ENCODE measurements at regions not wholly inside any gene's neighbourhood (a gene's known extent, or its start where the extent isn't known, plus 50 kb on each side); places are given as distances from the start of the nearest gene placed in this dataset.

DNA sequence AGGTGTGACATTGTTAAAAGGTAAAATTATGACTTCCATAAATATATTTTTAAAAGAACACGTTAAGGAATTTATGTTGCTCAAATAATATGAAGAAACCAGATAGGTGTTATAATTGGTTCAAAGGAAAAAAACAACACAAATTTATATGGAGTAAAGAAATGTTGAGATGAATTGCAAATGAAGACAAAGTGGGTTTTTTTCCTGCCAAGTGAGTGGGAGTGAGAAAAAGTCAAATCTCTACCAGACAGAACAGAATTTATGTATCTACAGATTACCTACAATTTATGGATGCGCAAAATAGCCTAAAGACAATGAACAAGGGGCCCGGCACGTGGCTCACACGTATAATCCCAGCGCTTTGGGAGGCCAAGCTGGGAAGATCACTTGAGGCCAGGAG lies 159.7 kb upstream of the SLC1A4 start:
- peaks cover 0 to 15% of the 10 kb centered on the region in 2 experiments; a peak in 2 of 4 replicates for H3K4me1 ChIP-seq (ENCODE audit: control insufficient read depth in 1 of 2, insufficient read depth in 2 of 2, low read depth in 1 of 2, low read length in 1 of 2)
- no peak overlapping the region for H3K4me2 ChIP-seq
- CTCF ChIA-PET = interaction anchor here (0.7 to 2.1 kb wide), 4 partner anchors 11 to 183 kb away, joined by 3 to 7 read pairs (median 4); no protein-coding TSS in a partner anchor
- H2AFZ ChIP-seq (ENCODE audit: low read depth) = no peak overlapping the region
- H3K4me3 ChIP-seq (ENCODE audit: low read depth in 2 of 2, low read length in 1 of 2) = no peak overlapping the region
- 91% methylated on average over 6 of the region's 6 CpGs for WGBS (ENCODE audit: low lambda C conversion rate)
- peaks cover 11% of the 10 kb centered on the region for H3F3A ChIP-seq (replicated peaks; ENCODE audit: insufficient read depth)
- TF ChIP-seq FOSL2 (IDR thresholded peaks at IDR 0.05; ENCODE audit: borderline replicate concordance, low read depth) = no peak
- TF ChIP-seq GABPA (IDR thresholded peaks at IDR 0.05; ENCODE audit: low read depth) = no peak
- TF ChIP-seq, protein P1, sequence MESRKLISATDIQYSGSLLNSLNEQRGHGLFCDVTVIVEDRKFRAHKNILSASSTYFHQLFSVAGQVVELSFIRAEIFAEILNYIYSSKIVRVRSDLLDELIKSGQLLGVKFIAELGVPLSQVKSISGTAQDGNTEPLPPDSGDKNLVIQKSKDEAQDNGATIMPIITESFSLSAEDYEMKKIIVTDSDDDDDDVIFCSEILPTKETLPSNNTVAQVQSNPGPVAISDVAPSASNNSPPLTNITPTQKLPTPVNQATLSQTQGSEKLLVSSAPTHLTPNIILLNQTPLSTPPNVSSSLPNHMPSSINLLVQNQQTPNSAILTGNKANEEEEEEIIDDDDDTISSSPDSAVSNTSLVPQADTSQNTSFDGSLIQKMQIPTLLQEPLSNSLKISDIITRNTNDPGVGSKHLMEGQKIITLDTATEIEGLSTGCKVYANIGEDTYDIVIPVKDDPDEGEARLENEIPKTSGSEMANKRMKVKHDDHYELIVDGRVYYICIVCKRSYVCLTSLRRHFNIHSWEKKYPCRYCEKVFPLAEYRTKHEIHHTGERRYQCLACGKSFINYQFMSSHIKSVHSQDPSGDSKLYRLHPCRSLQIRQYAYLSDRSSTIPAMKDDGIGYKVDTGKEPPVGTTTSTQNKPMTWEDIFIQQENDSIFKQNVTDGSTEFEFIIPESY (IDR thresholded peaks at IDR 0.05; ENCODE audit: borderline replicate concordance, low read depth) = no peak
- TF ChIP-seq, protein P2, sequence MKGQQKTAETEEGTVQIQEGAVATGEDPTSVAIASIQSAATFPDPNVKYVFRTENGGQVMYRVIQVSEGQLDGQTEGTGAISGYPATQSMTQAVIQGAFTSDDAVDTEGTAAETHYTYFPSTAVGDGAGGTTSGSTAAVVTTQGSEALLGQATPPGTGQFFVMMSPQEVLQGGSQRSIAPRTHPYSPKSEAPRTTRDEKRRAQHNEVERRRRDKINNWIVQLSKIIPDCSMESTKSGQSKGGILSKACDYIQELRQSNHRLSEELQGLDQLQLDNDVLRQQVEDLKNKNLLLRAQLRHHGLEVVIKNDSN (IDR thresholded peaks at IDR 0.05; ENCODE audit: borderline replicate concordance, low read depth) = no peak
- TF ChIP-seq, protein P3, sequence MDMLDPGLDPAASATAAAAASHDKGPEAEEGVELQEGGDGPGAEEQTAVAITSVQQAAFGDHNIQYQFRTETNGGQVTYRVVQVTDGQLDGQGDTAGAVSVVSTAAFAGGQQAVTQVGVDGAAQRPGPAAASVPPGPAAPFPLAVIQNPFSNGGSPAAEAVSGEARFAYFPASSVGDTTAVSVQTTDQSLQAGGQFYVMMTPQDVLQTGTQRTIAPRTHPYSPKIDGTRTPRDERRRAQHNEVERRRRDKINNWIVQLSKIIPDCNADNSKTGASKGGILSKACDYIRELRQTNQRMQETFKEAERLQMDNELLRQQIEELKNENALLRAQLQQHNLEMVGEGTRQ (IDR thresholded peaks at IDR 0.05; ENCODE audit: borderline replicate concordance, low read depth, low read length) = no peak
- TF ChIP-seq YY1 (IDR thresholded peaks at IDR 0.05; ENCODE audit: low read depth) = no peak
- TF ChIP-seq, protein P4, sequence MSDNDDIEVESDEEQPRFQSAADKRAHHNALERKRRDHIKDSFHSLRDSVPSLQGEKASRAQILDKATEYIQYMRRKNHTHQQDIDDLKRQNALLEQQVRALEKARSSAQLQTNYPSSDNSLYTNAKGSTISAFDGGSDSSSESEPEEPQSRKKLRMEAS (IDR thresholded peaks at IDR 0.05; ENCODE audit: low read depth) = no peak
- TF ChIP-seq FOXJ3 (CRISPR knock-in tag; IDR thresholded peaks at IDR 0.05) = no peak
- no peak overlapping the region for H3K27ac ChIP-seq (ENCODE audit: low read depth in 2 of 2, low read length in 1 of 2)
- H3K79me2 ChIP-seq (ENCODE audit: insufficient read depth) = no peaks in the 10 kb centered on the region
- H3K9me2 ChIP-seq = no peaks in the 10 kb centered on the region
- POLR2A ChIA-PET = no interaction called here
- no peaks in the 10 kb centered on the region for H4K20me1 ChIP-seq (ENCODE audit: insufficient read depth)
- no peak for DNase-seq
- H3K9ac ChIP-seq = no peak overlapping the region
- no peaks in the 10 kb centered on the region for H3K9me3 ChIP-seq
- no peaks in the 10 kb centered on the region for H3K36me3 ChIP-seq (replicated peaks in 1 of 2; ENCODE audit: control insufficient read depth in 1 of 2, insufficient read depth in 2 of 2, low read length in 1 of 2)
- H3K27me3 ChIP-seq (ENCODE audit: insufficient read depth) = no peaks in the 10 kb centered on the region

DNA sequence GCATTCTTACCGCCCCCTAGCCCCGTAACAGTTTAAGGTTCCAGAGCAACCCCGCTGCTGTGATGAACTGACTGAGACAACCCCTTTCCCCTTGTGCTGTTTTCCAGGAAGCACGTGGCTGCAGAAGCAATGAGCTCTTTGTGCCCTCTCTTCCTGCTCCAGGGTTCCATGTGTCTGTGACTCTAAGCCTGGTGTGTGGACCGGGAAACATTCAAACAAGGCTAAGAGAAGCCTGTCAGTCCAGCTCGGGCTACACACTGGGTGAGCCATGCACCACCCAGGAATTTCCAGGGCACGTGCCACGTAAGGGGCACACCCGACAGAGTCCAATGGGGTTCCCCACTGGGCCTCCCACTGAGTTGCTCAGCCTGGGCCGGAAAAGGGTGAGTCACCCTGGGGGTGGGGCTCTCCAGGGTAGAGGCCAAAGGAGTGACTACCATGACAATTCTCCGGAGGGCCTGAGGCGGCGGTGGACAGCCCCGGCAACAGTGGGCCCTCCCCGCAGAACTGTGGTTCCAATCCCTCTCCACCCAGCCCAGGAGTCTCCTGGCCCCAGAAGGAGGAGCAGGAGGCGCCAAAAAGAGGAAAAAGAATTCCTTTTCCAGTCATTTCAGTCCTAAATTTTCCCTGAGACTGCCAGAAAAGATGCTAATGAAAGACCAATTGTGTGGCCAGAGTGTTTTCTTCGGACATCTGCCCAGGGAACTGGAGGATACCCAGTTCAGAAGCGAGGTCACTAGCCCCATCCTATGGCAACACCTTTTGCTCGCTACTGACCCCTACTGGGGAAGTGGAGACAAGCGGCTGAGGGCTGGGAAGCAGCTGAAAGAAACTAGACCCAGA lies 157.8 kb upstream of the SLC1A4 start:
- H3K9me2 ChIP-seq = no peaks in the 10 kb centered on the region
- WGBS (ENCODE audit: low lambda C conversion rate) = 59% methylated on average over 11 of the region's 20 CpGs
- H3K4me1 ChIP-seq (ENCODE audit: control insufficient read depth in 1 of 2, insufficient read depth in 2 of 2, low read depth in 1 of 2, low read length in 1 of 2) = peaks cover 0 to 15% of the 10 kb centered on the region in 2 experiments; a peak in 2 of 4 replicates
- peak overlapping the region in 1 of 2 experiments; percentile 93; a peak in 3 of 4 replicates for H3K27ac ChIP-seq (ENCODE audit: low read depth in 2 of 2, low read length in 1 of 2)
- no peaks in the 10 kb centered on the region for H3K9me3 ChIP-seq
- H4K20me1 ChIP-seq (ENCODE audit: insufficient read depth) = no peaks in the 10 kb centered on the region
- peak overlapping the region; percentile 87 for H2AFZ ChIP-seq (ENCODE audit: low read depth)
- no peaks in the 10 kb centered on the region for H3K79me2 ChIP-seq (ENCODE audit: insufficient read depth)
- H3K4me3 ChIP-seq (ENCODE audit: low read depth in 2 of 2, low read length in 1 of 2) = peak overlapping the region in 1 of 2 experiments; percentile 40; a peak in 1 of 4 replicates
- no peaks in the 10 kb centered on the region for H3K36me3 ChIP-seq (replicated peaks in 1 of 2; ENCODE audit: control insufficient read depth in 1 of 2, insufficient read depth in 2 of 2, low read length in 1 of 2)
- H3F3A ChIP-seq (replicated peaks; ENCODE audit: insufficient read depth) = peaks cover 18% of the 10 kb centered on the region
- ChIA-PET POLR2A (no interaction called here), CTCF (interaction anchor here (0.6 to 2.0 kb wide), 16 partner anchors 8 to 501 kb away, joined by 3 to 7 read pairs (median 4); partner anchors contain the start of gene SERTAD2)
- no peaks in the 10 kb centered on the region for H3K27me3 ChIP-seq (ENCODE audit: insufficient read depth)
- H3K9ac ChIP-seq = peak overlapping the region; percentile 63
- peak; percentile 70 for DNase-seq
- peak overlapping the region; percentile 53; the same call in 1 of the 2 replicates for H3K4me2 ChIP-seq
- TF ChIP-seq SMC3 (IDR thresholded peaks at IDR 0.05; ENCODE audit: low read depth, low read length) = peak; percentile 46
- no peak for TF ChIP-seq GATA2 (CRISPR knock-in tag; IDR thresholded peaks at IDR 0.05)
- no peak for TF ChIP-seq CHD2 (IDR thresholded peaks at IDR 0.05; ENCODE audit: low read length, partially characterized antibody)
- peak; percentile 98 for TF ChIP-seq FOSL2 (IDR thresholded peaks at IDR 0.05; ENCODE audit: borderline replicate concordance, low read depth)
- TF ChIP-seq, protein P1 (IDR thresholded peaks at IDR 0.05; ENCODE audit: borderline replicate concordance, low read depth) = no peak
- TF ChIP-seq, protein P2 (IDR thresholded peaks at IDR 0.05; ENCODE audit: borderline replicate concordance, low read depth) = peak; percentile 51; the same call in 1 of the 2 replicates
- TF ChIP-seq FOXM1 (IDR thresholded peaks at IDR 0.05; ENCODE audit: low read depth) = no peak
- TF ChIP-seq TCF12 (IDR thresholded peaks at IDR 0.05) = peak; percentile 74
- peak; percentile 45; the same call in 1 of the 2 replicates for TF ChIP-seq SIN3A (IDR thresholded peaks at IDR 0.05; ENCODE audit: borderline replicate concordance, low read depth, low read length)
- no peak; the same call in 1 of the 2 replicates for TF ChIP-seq TAF1 (IDR thresholded peaks at IDR 0.05; ENCODE audit: borderline replicate concordance, low read depth, low read length)
- no peak for TF ChIP-seq FOXJ3 (CRISPR knock-in tag; IDR thresholded peaks at IDR 0.05)
- TF ChIP-seq ELF1 (IDR thresholded peaks at IDR 0.05) = no peak; the same call in 1 of the 2 replicates
